Right atrium auricular region (tissue), 2 donors: ENCODE measurements at regions not wholly inside any gene's neighbourhood (a gene's known extent, or its start where the extent isn't known, plus 50 kb on each side); places are given as distances from the start of the nearest gene placed in this dataset.
"Not testable (repeated sequence)": the region's sequence is repeated elsewhere in the genome, so short reads cannot be mapped to it uniquely, and the experiment has no call there.

ENCODE experiments used
- DNase-seq: peaks from one replicate; pipeline ENCODE4 v3.0.0-alpha.2; 2019; ENCODE audit warnings: low spot score
- H3K27ac ChIP-seq, 2 donors: fragments of 200-600 bp; sonication (generic); 1 replicate in 1 of 2; 2 replicates in 1 of 2; pipeline ENCODE4 v1.5.1; 2016 to 2019
- H3K27me3 ChIP-seq, 2 donors: fragments of 200-600 bp; sonication (generic); one replicate each; pipeline versions ENCODE4 v1.5.1 to v1.6.0; 2017 to 2019
- H3K36me3 ChIP-seq: fragments of 200-600 bp; sonication (generic); one replicate; pipeline ENCODE4 v1.5.1; 2016
- H3K4me1 ChIP-seq, 2 donors: fragments of 200-600 bp; sonication (generic); one replicate each; pipeline versions ENCODE4 v1.5.1 to v1.6.0; 2017 to 2019
- H3K4me3 ChIP-seq, 2 donors: fragments of 200-600 bp; sonication (generic); 1 replicate in 1 of 2; 2 replicates in 1 of 2; pipeline ENCODE4 v1.5.1; 2017 to 2019; ENCODE audit warnings: mild to moderate bottlenecking in 1 of 2, moderate library complexity in 1 of 2
- H3K9me3 ChIP-seq, 2 donors: fragments of 200-600 bp; sonication (generic); one replicate each; pipeline ENCODE4 v1.5.1; 2019
- CTCF ChIP-seq, 2 donors: fragments of 200-600 bp; sonication (generic); IDR thresholded peaks; one replicate each; pipeline ENCODE4 v1.5.1; 2019; ENCODE audit warnings: antibody characterized with exemption in 2 of 2

- Histone ChIP-seq H3K27ac (no peak overlapping the region), H3K4me3 (no peak overlapping the region)
- no peak for DNase-seq
Measured at GRCh38 chr2:187655001-187655400, 100.8 kb upstream of the TFPI start.

GRCh38 chr2:187656123-187656522 is 101.9 kb upstream of the TFPI start:
- no peaks in the 10 kb centered on the region for H3K36me3 ChIP-seq
- no peak overlapping the region for H3K27ac ChIP-seq
- H3K27me3 ChIP-seq: no peaks in the 10 kb centered on the region
- DNase-seq: no peak
- no peaks in the 10 kb centered on the region for H3K9me3 ChIP-seq
- no peaks in the 10 kb centered on the region for H3K4me1 ChIP-seq
- H3K4me3 ChIP-seq: no peak overlapping the region
- no peak for TF ChIP-seq CTCF (IDR thresholded peaks at IDR 0.05)

More at GRCh38 chr2:187655001-187655400, 100.8 kb upstream of the TFPI start:
- no peak for TF ChIP-seq CTCF (IDR thresholded peaks at IDR 0.05)
- Histone ChIP-seq H3K27me3 (no peaks in the 10 kb centered on the region), H3K9me3 (no peaks in the 10 kb centered on the region), H3K4me1 (no peaks in the 10 kb centered on the region), H3K36me3 (no peaks in the 10 kb centered on the region)

- peak in 1 of 2 donors; percentile 30 for TF ChIP-seq CTCF (IDR thresholded peaks at IDR 0.05)
- DNase-seq: no peak
- Histone ChIP-seq H3K4me3 (no peak overlapping the region), H3K27me3 (no peaks in the 10 kb centered on the region), H3K9me3 (no peaks in the 10 kb centered on the region), H3K4me1 (no peaks in the 10 kb centered on the region), H3K27ac (no peak overlapping the region), H3K36me3 (no peaks in the 10 kb centered on the region)
Measured at GRCh38 chr2:187658952-187659525, 104.8 kb upstream of the TFPI start.

- H3K27ac ChIP-seq, H3K4me3 ChIP-seq, H3K36me3 ChIP-seq, H3K4me1 ChIP-seq, H3K9me3 ChIP-seq, DNase-seq, H3K27me3 ChIP-seq: not testable (repeated sequence)
Measured at GRCh38 chr2:187676050-187676449, 121.8 kb upstream of the TFPI start.

GRCh38 chr2:187679454-187679853 is 125.2 kb upstream of the TFPI start:
- Histone ChIP-seq H3K4me1 (no peaks in the 10 kb centered on the region), H3K27me3 (no peaks in the 10 kb centered on the region), H3K9me3 (no peaks in the 10 kb centered on the region), H3K27ac (no peak overlapping the region), H3K36me3 (no peaks in the 10 kb centered on the region), H3K4me3 (no peak overlapping the region)
- no peak for DNase-seq
- TF ChIP-seq CTCF (IDR thresholded peaks at IDR 0.05): no peak

GRCh38 chr2:187684174-187684573 is 129.9 kb upstream of the TFPI start:
- Histone ChIP-seq H3K27me3 (no peaks in the 10 kb centered on the region), H3K27ac (no peak overlapping the region), H3K4me3 (no peak overlapping the region), H3K36me3 (no peaks in the 10 kb centered on the region), H3K9me3 (no peaks in the 10 kb centered on the region), H3K4me1 (no peaks in the 10 kb centered on the region)
- no peak for TF ChIP-seq CTCF (IDR thresholded peaks at IDR 0.05)
- DNase-seq: no peak
